ENCODE measurements at regions not wholly inside any gene's neighbourhood (a gene's known extent, or its start where the extent isn't known, plus 50 kb on each side); places are given as distances from the start of the nearest gene placed in this dataset.

- TF ChIP-seq, protein P1, sequence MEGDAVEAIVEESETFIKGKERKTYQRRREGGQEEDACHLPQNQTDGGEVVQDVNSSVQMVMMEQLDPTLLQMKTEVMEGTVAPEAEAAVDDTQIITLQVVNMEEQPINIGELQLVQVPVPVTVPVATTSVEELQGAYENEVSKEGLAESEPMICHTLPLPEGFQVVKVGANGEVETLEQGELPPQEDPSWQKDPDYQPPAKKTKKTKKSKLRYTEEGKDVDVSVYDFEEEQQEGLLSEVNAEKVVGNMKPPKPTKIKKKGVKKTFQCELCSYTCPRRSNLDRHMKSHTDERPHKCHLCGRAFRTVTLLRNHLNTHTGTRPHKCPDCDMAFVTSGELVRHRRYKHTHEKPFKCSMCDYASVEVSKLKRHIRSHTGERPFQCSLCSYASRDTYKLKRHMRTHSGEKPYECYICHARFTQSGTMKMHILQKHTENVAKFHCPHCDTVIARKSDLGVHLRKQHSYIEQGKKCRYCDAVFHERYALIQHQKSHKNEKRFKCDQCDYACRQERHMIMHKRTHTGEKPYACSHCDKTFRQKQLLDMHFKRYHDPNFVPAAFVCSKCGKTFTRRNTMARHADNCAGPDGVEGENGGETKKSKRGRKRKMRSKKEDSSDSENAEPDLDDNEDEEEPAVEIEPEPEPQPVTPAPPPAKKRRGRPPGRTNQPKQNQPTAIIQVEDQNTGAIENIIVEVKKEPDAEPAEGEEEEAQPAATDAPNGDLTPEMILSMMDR (IDR thresholded peaks at IDR 0.05), result no peak
- TF ChIP-seq POLR2A (IDR thresholded peaks at IDR 0.05; ENCODE audit: low read length), result no peak
- no peak for TF ChIP-seq RAD21 (conservative IDR thresholded peaks at IDR 0.05 in 1 of 2, IDR thresholded peaks at IDR 0.05 in 1 of 2)
- no peak for TF ChIP-seq SREBF2 (IDR thresholded peaks at IDR 0.05)
- TF ChIP-seq ZNF302 (CRISPR knock-in tag; IDR thresholded peaks at IDR 0.05), result no peak
- no peak for TF ChIP-seq CHD4 (IDR thresholded peaks at IDR 0.05; ENCODE audit: borderline replicate concordance)
- no peak for TF ChIP-seq JUNB (IDR thresholded peaks at IDR 0.05)
- no peak for TF ChIP-seq MAX (IDR thresholded peaks at IDR 0.05)
- no peak for TF ChIP-seq MYC (IDR thresholded peaks at IDR 0.05; ENCODE audit: borderline replicate concordance, low read length)
Measured at GRCh38 chr1:69376408-69376807, 191.3 kb upstream of the LRRC7 start.

Data from A549 (cell line).